Gastroesophageal sphincter (tissue), 4 donors: ENCODE measurements at regions not wholly inside any gene's neighbourhood (a gene's known extent, or its start where the extent isn't known, plus 50 kb on each side); places are given as distances from the start of the nearest gene placed in this dataset.

Experiments
- ATAC-seq: fragments of 150-250 bp; one replicate; pipeline ENCODE4 v1.9.1; 2016; ENCODE audit warnings: mild to moderate bottlenecking, moderate library complexity
- H3K27ac ChIP-seq, 4 donors: fragments of 200-600 bp; sonication (generic) in 3 of 4; 1 replicate in 3 of 4; 2 replicates in 1 of 4; pipeline ENCODE4 v1.5.1; 2016 to 2019
- H3K27me3 ChIP-seq: fragments of 200-600 bp; sonication (generic); one replicate; pipeline ENCODE4 v1.5.1; 2019
- H3K36me3 ChIP-seq, 2 donors: fragments of 200-600 bp; sonication (generic); one replicate each; pipeline ENCODE4 v1.5.1; 2019; ENCODE audit warnings: control low read depth in 1 of 2
- H3K4me1 ChIP-seq, 3 donors: fragments of 200-600 bp; sonication (generic); 1 replicate in 2 of 3; 2 replicates in 1 of 3; pipeline ENCODE4 v1.5.1; 2016 to 2019; ENCODE audit warnings: control low read depth in 2 of 3
- H3K4me3 ChIP-seq, 2 donors: fragments of 200-600 bp; sonication (generic); one replicate each; pipeline ENCODE4 v1.5.1; 2019; ENCODE audit warnings: mild to moderate bottlenecking in 1 of 2, moderate library complexity in 1 of 2
- H3K9me3 ChIP-seq, 3 donors: fragments of 200-600 bp; sonication (generic); one replicate each; pipeline ENCODE4 v1.5.1; 2017 to 2019; ENCODE audit warnings: control low read depth in 2 of 3
- CTCF ChIP-seq, 4 experiments: fragments of 200-600 bp in 2 of 4; fragments of 450-650 bp in 2 of 4; sonication (generic) in 1 of 4; IDR thresholded peaks; one replicate each; pipeline ENCODE4 v1.5.1; 2017 to 2019; ENCODE audit warnings: antibody characterized with exemption in 4 of 4, mild to moderate bottlenecking in 2 of 4, moderate library complexity in 2 of 4
- EP300 ChIP-seq: sonication (generic); formaldehyde crosslinking; IDR thresholded peaks from one replicate; pipeline ENCODE4 v1.6.1; 2017; ENCODE audit warnings: antibody characterized with exemption, mild to moderate bottlenecking
- POLR2A ChIP-seq, 2 donors: fragments of 450-650 bp; IDR thresholded peaks; one replicate each; pipeline ENCODE4 v1.6.1; 2017; ENCODE audit warnings: antibody characterized with exemption in 2 of 2, mild to moderate bottlenecking in 2 of 2, moderate library complexity in 1 of 2
- POLR2AphosphoS5 ChIP-seq: sonication (generic); formaldehyde crosslinking; IDR thresholded peaks from one replicate; pipeline ENCODE4 v1.6.1; 2017; ENCODE audit warnings: antibody characterized with exemption
- WGBS, 2 donors: methylation state at CpG; one replicate each; pipeline ENCODE4 v1.1.5; 2018; ENCODE audit warnings: low coverage in 1 of 2; 5-methylcytosine and 5-hydroxymethylcytosine counted together

- no peaks in the 10 kb centered on the region for H3K9me3 ChIP-seq
- no peaks in the 10 kb centered on the region for H3K27me3 ChIP-seq
- H3K36me3 ChIP-seq: no peaks in the 10 kb centered on the region
- no peak for TF ChIP-seq POLR2AphosphoS5
- TF ChIP-seq CTCF (IDR thresholded peaks at IDR 0.05): no peak
- H3K4me3 ChIP-seq: no peak overlapping the region
- H3K4me1 ChIP-seq: peaks cover 4 to 24% (median 5%) of the 10 kb centered on the region in 3 donors
- H3K27ac ChIP-seq: no peak overlapping the region
- WGBS, 2 donors: 80% methylated on average over 1 of the region's 7 CpGs
- peak; percentile 19 for ATAC-seq
Measured at GRCh38 chr4:14879683-14880082, 122.6 kb upstream of the CPEB2 start.

- Histone ChIP-seq H3K27me3 (no peaks in the 10 kb centered on the region), H3K4me1 (peaks cover 4 to 24% (median 5%) of the 10 kb centered on the region in 3 donors), H3K4me3 (no peak overlapping the region), H3K36me3 (no peaks in the 10 kb centered on the region), H3K27ac (no peak overlapping the region), H3K9me3 (no peaks in the 10 kb centered on the region)
- TF ChIP-seq CTCF (IDR thresholded peaks at IDR 0.05) (no peak), POLR2AphosphoS5 (no peak), EP300 (no peak), POLR2A (IDR thresholded peaks at IDR 0.05) (no peak)
- 33 to 100% methylated on average over 1 of the region's 2 CpGs for WGBS, 2 donors
- no peak for ATAC-seq
Measured at GRCh38 chr4:14880805-14881204, 121.5 kb upstream of the CPEB2 start.

GRCh38 chr4:14883166-14883565 lies 119.1 kb upstream of the CPEB2 start:
- Histone ChIP-seq H3K27ac (no peak overlapping the region), H3K4me1 (peaks cover 0 to 10% (median 0%) of the 10 kb centered on the region in 3 donors), H3K9me3 (no peaks in the 10 kb centered on the region), H3K27me3 (no peaks in the 10 kb centered on the region), H3K4me3 (no peak overlapping the region), H3K36me3 (no peaks in the 10 kb centered on the region)
- WGBS, 2 donors: 91 to 100% methylated on average over 1 to 3 of the region's 3 CpGs
- TF ChIP-seq EP300: no peak
- no peak for TF ChIP-seq POLR2A (IDR thresholded peaks at IDR 0.05)
- no peak for TF ChIP-seq CTCF (IDR thresholded peaks at IDR 0.05)
- no peak for TF ChIP-seq POLR2AphosphoS5
- no peak for ATAC-seq

GRCh38 chr4:14883661-14884060 lies 118.6 kb upstream of the CPEB2 start:
- no peak for ATAC-seq
- Histone ChIP-seq H3K27me3 (no peaks in the 10 kb centered on the region), H3K4me3 (no peak overlapping the region), H3K4me1 (peaks cover 0 to 5% (median 0%) of the 10 kb centered on the region in 3 donors), H3K27ac (no peak overlapping the region), H3K36me3 (no peaks in the 10 kb centered on the region), H3K9me3 (no peaks in the 10 kb centered on the region)
- WGBS, 2 donors: 100% methylated on average over 1 of the region's 1 CpG
- TF ChIP-seq CTCF (IDR thresholded peaks at IDR 0.05): no peak
- TF ChIP-seq EP300: no peak
- TF ChIP-seq POLR2AphosphoS5: no peak
- no peak for TF ChIP-seq POLR2A (IDR thresholded peaks at IDR 0.05)

- H3K4me1 ChIP-seq: no peaks in the 10 kb centered on the region
- H3K27me3 ChIP-seq: no peaks in the 10 kb centered on the region
- 92 to 94% methylated on average over 8 to 9 of the region's 9 CpGs for WGBS, 2 donors
- no peak for ATAC-seq
- no peaks in the 10 kb centered on the region for H3K36me3 ChIP-seq
- H3K27ac ChIP-seq: no peak overlapping the region
- no peak for TF ChIP-seq POLR2AphosphoS5
- TF ChIP-seq CTCF (IDR thresholded peaks at IDR 0.05): no peak
- no peaks in the 10 kb centered on the region for H3K9me3 ChIP-seq
- H3K4me3 ChIP-seq: no peak overlapping the region
Measured at GRCh38 chr4:14887842-14888433, 114.3 kb upstream of the CPEB2 start.
